AG09309 (cell line): ENCODE measurements at regions not wholly inside any gene's neighbourhood (a gene's known extent, or its start where the extent isn't known, plus 50 kb on each side); places are given as distances from the start of the nearest gene placed in this dataset.

ENCODE experiments used
- DNase-seq: peaks from one replicate; pipeline ENCODE4 v3.0.0-alpha.2; 2010; ENCODE audit warnings: low read depth
- H3K4me3 ChIP-seq: 2 replicates; pipeline ENCODE4 v1.5.1; 2011; ENCODE audit warnings: mild to moderate bottlenecking, low read depth, low read length, moderate library complexity; ENCODE audit not compliant: control insufficient read depth
- TF ChIP-seq, protein P1 (sequence below): IDR thresholded peaks from 2 replicates; pipeline ENCODE4 v1.5.1; 2011; ENCODE audit warnings: mild to moderate bottlenecking, low read depth, low read length, inconsistent platforms; ENCODE audit not compliant: insufficient read depth, control insufficient read depth; ENCODE audit errors: missing control alignments

DNA sequence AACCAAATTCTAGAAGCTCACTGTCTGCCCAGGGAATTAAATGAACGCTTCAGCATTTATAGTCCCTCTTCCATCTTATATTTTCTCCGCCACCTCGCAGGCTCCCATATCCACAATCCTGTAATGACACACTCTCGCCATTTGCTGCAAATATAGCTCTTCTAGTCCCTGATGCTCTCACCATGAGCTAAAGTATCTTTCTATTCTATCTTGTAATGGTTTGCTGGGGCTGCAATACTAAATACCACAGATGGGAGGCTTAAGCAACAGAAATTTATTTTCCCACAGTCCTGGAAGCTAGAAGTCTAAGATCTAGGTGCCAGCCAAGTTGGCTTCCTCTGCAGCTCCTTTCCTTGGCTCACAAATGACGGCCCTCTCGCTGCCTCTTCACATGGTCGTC, 106.9 kb upstream of the NPHP3 start:
- H3K4me3 ChIP-seq = no peak overlapping the region
- TF ChIP-seq, protein P1, sequence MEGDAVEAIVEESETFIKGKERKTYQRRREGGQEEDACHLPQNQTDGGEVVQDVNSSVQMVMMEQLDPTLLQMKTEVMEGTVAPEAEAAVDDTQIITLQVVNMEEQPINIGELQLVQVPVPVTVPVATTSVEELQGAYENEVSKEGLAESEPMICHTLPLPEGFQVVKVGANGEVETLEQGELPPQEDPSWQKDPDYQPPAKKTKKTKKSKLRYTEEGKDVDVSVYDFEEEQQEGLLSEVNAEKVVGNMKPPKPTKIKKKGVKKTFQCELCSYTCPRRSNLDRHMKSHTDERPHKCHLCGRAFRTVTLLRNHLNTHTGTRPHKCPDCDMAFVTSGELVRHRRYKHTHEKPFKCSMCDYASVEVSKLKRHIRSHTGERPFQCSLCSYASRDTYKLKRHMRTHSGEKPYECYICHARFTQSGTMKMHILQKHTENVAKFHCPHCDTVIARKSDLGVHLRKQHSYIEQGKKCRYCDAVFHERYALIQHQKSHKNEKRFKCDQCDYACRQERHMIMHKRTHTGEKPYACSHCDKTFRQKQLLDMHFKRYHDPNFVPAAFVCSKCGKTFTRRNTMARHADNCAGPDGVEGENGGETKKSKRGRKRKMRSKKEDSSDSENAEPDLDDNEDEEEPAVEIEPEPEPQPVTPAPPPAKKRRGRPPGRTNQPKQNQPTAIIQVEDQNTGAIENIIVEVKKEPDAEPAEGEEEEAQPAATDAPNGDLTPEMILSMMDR = no peak
- no peak for DNase-seq

DNA sequence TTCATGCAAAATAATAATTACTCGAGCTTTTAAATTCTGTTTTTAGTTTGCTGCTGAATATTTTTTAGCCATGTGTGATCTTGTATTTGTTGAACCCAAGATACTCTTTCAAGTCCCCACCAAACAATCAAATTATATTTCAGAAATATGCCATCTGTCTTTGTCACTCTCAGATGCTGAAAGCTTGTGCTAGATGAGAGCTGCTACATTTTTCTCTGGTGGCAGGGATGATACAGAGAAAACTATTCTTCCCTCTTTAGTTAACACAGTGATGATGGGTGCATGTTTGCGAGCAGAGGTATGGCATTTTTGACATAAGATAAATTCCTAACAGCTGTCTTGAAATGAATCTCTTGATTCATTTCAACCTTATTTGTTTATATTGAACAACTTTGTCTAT, 100.6 kb upstream of the NPHP3 start:
- TF ChIP-seq, protein P1 = no peak
- H3K4me3 ChIP-seq = no peak overlapping the region
- no peak for DNase-seq

DNA sequence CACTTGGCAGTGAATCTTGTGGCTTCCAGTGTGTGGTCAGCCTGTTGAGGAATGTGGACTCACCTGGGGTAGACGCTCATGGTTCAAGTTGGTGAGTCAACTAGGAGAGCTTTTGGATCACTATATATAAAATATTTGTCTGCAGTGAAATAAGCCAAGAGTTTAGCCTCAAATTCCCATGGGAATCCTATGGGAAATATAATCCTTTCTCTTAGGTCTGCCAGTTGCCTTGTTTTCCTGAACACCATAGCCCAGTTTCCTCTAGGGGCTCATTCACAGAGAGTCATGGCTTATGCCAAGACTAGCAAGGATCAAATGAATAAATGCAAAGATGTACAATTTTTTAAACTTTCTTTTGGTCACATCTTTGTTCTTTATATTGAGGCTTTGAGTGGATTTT, 100.1 kb upstream of the NPHP3 start:
- TF ChIP-seq, protein P1 = no peak
- DNase-seq = no peak
- H3K4me3 ChIP-seq = no peak overlapping the region

DNA sequence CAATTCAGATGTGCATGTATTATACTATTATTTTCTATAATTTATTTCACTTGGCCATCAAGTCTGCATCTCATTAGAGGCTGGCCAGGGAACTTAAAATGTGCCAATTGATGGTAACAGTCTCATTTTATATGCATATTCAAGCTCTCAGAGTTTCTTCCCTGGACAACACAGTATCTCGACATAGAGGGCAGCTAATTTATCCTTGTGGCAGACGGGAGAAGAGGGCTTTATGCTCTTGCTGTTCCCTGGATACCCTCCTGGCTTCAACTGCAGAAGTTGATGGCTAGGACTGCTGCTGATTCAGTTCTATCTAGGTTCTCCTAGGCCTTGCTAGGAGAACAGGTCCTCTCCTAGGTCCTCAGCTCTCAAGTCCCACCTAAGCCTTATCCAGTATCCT, 99.1 kb upstream of the NPHP3 start:
- H3K4me3 ChIP-seq = no peak overlapping the region
- TF ChIP-seq, protein P1 = no peak
- no peak for DNase-seq

DNA sequence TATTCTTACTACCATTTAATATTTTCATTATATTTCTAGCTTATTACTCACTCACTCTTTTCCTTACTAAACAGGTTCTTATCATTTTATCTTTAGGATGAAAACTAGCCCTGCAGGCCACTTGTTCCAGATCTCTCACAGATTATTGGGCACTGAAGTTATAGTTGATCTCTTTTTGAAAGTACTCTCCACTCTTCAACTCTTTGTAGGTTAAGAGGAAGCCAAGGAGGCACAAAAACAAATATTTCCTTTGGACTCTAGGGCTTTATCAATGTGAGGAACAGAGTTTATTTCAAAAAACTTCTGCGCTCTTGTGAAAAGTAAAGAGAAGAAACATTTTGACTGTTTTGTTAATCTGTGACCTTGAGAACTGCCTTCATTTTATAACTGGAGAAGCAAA, 96.0 kb upstream of the NPHP3 start:
- no peak overlapping the region for H3K4me3 ChIP-seq
- no peak for DNase-seq
- TF ChIP-seq, protein P1 = no peak

DNA sequence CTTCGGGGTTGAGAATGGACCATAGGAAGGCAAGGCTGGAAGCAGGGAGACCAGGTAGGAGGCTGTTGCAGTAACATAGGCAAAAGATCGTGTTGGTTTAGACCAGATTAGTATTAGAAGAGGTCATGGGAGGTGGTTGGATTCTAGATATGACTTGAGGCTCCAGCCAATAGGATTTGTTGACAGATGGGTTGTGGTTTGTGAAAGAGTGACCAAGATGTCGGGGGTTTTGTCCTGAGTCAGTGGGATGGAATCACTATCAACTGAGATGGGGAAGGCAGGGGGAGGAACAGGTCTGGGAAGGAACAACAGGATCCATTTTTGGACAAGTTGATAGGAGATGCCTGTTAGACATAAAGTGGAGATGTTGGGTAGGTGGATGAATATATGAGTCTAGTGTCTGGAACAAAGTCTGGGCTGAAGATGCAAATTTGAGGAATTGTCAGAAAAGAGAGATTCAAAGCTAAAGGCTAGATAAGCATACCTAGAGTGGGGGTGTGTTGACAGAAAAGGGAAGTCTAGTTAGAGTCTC, 95.5 kb upstream of the NPHP3 start:
- TF ChIP-seq, protein P1 = no peak
- no peak overlapping the region for H3K4me3 ChIP-seq
- no peak for DNase-seq

DNA sequence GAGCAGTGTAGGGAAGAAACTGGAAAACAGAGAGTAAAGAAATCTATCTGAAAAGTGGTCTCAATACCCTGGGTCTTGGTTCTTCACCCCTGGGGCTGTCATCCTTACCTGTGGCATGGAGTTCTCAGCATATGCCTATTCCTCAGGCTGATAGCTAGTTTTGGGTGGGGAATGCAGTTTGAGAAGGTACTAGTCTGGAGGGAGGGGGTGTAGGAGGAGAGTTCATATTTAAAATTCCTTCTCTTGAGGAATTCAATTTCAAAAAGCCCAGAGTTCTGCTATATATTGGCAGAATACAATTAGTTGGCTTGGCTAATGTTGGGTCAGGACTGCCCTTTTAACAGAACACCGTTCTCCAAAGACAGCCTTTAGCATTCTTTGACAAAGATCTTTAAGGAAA, 82.9 kb upstream of the NPHP3 start:
- DNase-seq = no peak
- TF ChIP-seq, protein P1 = no peak
- no peak overlapping the region for H3K4me3 ChIP-seq
